ENCODE measurements at regions not wholly inside any gene's neighbourhood (a gene's known extent, or its start where the extent isn't known, plus 50 kb on each side); places are given as distances from the start of the nearest gene placed in this dataset.
"Not testable (repeated sequence)": the region's sequence is repeated elsewhere in the genome, so short reads cannot be mapped to it uniquely, and the experiment has no call there.

DNA sequence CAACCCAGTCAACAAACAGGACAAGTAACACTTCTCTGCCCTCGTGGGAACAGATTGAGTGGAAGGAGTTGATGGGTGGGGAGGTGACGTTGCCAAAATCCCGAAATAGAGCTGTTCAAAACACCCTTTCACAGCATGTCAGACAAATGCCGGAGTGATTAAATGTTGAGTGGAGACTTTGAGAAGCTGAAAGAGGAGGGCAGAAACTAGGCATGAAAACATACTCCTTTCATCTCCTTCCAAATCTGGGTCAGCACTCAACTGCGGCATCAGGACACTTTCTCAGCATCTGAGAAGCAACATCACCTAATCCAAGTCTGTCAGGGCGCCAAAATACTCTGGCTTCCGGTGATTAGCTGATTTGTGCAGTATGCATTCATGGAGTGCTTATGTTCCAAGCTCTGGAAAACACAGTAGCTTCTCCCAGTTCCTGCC lies 51.5 kb upstream of the MRI1 start:
- DNase-seq: no peak

DNA sequence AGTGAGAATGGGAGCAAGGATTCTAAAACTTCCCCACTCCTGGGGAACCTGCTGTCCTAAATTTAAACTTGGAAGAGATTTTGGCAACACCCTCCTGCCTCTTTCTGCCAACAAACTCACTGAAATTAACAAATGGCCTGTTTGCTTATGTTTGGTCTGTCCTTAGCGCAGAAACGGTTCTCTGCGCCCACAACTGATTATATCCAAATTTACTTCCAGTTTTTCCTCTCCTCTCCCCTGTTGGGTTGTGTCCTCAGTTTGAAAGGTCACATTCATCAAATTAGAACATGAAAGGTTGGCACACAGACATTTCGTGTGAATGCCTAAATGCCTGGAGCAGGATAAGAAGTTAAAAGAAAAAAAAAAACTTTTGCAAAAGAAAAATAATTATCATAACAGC lies 56.4 kb upstream of the MRI1 start:
- DNase-seq: no peak

DNA sequence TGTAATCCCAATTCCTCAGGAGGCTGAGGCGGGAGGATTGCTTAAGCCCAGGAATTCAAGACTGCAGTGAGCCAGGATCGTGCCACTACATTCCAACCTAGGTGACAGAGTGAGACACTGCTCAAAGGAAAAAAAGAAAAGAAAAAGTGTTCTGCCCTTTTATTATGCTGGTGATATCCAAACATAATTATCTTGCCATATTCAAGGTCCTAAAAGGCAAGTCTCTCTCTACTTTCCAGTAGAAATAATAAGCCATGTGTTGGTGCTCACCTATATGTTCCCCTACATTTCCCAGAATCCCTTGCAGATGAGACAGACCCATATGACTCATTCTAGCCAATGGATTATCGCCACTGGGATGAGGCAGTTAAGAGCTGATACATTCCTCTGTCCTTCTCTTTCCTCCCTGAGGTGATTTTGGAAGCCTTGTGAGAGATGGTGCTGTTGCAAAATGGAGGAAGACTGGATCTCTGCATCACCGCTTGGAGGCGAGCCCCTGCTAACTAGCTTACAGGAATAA lies 58.3 kb upstream of the MRI1 start:
- no peak for DNase-seq

DNA sequence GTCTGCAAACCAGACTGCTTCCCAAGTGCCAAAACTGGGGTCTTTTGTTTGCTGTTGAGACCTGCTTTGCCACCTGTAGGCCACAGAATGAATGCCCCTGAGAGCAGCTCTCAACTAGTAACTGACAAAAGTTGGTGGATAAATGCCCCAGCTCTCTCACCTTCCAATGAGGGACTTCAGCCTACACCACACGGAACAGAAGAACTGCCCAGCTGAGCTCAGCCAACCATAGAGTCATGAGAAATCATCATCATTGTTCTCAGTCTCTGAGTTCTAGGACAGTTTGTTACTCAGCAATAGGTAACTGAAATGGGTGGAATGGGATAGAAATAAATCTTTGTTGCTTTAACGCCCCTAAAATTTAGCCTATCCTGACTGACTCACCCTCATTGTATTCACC lies 59.1 kb upstream of the MRI1 start:
- no peak for DNase-seq

DNA sequence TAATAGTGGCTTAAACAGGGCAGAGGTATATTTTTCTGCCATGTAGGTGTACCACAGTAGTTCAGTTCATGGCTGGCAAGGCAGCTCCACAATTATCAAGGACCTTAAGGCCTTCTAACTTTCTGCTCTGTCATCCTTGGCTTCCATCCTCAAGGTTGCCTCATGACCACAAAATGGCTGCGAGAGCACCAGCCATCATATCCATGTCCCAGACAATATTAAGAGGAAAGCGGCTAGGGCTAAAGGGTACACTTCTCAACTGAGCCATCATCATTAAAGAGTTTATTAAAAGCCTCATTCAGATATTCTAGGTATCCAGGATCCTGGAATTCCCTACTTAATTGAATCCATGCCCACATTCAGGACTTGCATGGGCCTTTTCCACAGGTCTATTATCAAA lies 62.7 kb upstream of the MRI1 start:
- DNase-seq: no peak

DNA sequence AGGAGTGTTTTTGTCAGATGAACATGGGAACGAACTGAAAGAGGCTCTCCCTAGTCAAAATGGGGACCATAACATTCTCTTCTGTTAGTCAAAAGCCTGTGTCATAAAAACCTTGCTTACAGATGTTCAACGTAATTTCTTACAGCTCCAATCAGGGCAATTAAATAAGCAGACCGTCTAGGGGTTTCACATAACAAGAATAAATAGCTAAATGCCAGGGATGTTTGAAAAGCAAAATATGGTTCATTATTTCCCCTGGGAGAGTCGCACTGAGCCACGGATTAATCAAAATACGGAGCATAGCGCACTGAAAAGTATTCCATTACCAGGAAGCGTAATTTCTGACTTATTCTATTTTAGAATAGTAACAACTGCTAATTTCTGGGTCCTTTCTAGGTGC lies 63.7 kb upstream of the MRI1 start:
- no peak for DNase-seq

DNA sequence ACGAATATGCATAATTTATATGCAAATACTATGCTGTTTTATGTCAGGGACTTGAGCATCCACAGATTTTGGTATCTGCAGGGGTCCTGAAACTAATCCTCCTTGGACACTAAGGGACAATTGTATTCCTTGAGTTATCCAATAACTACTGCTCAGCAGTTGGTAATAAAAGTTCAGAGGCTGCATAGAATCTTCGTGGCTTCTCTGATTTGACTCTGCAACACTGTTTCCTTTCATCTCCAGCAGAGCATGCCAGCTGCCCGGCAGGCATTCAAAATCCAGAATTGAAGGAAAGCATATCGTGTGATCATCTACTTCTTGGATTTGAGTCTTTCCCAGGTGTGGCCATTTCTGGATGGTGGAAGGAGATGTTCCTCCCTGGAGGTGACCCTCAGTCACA lies 64.5 kb upstream of the MRI1 start:
- DNase-seq: no peak

DNA sequence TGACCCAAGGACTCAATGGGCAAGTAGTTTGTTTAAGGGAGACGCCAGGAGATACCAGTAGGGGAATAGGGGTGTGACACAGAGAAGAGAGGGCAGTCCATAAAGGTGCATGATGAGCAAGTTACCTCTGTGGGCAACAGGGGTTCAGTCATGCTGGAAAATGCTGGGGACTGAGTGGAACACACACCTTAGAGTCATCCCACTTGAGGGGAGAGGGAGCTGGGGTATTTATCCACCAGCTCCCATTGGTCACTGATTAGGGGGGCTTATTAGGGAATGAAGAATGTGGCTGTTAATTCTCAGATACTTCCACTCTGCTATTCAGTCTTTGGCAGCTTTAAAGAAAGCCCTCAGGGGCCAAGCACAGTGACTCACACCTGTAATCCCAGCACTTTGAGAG lies 67.5 kb upstream of the MRI1 start:
- no peak for DNase-seq

DNA sequence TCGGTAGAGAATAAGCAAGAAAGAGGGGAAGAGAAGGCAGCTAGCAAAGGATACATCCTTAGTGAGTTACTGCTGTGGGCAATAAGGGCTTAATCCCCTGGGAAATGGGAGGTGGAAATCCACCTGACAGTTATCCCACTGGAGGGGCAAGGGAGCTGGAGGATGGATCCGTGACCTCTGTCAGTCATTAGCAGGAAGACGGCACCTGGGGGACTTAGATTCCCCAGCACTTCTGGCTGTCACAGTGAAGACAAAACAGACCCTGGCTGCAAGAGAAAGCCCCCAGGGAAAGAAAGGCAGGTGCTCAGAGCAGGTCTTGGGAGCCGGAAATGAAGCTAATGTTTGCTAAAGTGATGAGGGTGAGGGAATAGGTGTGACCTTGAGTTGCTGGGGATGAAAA lies 70.4 kb upstream of the MRI1 start:
- DNase-seq: no peak

DNA sequence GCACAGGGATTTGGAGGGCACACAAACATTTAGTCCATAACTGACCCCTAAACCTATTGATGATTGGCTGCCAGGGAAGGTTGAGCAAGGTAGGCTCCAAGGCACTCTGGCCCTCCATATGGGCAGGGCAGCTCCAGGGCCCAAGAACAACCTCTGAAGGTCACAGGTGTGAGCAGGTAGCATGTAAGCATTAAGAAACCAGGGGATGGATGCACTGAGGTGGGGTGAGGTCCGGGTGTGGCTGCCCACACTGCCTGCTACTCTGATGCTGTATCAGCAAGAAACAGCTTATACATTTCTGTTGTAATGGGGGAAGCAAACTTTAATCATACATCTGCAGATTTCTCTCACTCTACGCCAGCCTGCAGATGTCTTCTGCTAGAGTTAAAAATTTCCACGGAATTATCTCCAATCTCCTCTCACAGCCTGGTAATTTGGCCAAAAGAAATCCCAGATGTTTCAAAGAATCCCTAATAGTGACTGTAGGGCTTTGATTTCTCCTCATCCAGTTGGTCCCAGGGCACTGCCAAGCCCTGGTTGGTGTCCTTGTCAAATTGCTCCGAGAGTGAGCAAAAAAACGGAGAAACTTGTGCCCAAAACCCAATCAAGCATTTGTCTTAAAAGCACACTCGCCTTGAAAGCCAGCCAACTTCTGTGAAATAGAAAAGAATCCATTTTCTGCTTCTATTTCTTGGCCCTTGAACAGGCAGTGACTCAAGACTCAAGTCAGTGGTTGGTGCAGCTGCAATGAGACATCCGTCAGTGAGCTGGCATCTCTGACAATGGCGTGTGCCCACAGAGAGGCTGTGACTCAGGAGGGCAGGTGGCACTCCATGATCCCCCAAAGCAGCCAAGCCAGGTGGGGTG lies 72.5 kb upstream of the MRI1 start:
- DNase-seq: no peak

DNA sequence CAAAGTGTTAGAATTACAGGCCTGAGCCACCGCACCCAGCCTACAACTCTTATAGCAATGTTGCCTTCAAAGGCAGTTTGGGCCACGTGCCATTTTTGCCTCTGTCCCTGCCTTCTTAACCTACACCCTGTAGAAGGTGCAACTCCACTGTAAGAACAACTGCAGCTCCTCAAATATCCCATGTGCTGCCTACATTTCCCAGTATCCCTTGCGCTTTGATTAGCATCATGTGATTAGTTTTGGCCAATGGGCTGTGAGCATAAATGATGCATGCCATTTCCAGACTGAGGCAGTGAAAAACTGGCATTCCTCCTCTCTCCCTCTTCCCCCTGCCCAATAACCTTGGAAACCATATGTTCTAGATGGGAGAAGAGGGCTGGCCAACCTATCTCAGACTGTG lies 75.2 kb upstream of the MRI1 start:
- no peak for DNase-seq

DNA sequence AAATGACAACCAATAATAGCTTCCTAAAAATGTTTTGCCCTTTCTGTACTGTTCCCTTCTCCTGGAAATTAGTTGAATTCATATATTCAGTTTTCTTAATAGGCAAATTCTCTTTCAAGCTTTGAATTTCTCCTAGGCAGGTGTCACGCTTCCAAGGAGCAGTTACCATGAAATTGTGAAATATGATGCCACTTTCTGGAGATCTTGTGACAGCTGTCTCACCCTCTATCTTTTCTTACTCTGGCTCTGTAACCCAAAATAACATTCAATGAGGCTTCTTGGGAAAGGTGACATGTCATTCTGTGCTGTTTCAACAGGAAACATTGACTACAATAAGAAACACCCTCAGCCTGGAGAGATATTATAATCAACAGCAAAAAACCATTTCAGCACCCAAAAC lies 80.3 kb upstream of the MRI1 start:
- no peak for DNase-seq

DNA sequence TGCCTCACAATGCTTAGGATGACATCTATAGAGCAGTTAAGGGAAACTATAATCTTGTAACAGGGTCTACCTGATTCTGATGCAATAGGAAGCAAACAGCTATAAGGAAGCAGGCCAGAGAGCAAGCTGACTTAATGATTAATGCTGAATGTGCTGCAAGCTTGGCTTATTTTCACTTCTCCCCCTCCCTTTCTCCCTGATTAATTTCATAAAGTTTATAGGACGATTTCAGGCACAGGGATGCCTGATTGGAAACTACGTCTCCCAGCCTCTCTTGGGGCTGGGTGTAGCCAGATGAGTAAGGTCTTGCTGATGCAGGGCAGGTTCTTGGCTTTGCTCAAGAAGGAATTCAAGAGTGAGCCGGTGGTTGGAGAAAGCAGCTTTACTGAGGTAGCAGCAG lies 82.8 kb upstream of the MRI1 start:
- DNase-seq: no peak

DNA sequence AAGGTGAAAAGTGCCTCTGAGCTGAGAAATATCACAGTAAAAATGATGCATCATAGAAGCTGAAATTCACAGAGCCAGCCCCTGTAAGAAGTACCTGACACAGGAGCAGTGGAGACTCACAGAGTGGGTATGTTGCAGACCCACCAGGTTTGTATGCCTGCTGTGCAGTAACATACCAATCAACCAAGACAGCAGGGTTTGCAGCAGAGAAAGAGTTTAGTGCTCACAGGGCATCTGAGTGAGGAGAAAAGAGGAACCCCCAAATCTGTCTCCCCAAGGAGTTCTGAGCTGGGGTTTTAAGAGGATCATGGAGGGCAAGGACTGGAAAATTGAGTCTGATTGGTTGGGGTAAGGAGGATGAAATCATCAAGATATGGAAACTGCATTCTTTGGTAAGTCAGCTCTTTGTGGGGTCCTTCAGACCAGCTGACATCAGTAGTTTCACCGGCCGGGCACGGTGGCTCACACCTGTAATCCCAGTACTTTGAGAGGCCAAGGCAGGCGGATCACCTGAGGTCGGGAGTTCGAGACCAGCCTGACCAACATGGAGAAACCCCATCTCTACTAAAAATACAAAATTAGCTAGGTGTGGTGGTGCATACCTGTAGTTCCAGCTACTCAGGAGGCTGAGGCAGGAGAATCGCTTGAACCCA lies 83.5 kb upstream of the MRI1 start:
- DNase-seq: not testable (repeated sequence)

DNA sequence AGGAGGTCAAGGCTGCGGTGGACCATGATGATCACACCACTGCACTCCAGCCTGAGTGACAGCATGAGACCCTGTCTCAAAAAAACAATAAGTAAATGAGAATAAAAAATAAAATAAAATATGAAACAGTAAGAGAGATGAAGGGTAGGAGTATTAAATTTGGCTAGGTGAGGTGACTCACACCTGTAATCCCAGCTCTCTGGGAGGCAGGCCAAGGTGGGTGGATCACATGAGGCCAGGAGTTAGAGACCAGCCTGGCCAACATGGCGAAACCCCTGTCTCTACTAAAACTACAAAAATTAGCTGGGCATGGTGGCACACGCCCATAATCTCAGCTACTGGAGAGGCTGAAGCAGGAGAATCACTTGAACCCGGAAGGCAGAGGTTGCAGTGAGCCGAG lies 87.4 kb upstream of the MRI1 start:
- DNase-seq: not testable (repeated sequence)

DNA sequence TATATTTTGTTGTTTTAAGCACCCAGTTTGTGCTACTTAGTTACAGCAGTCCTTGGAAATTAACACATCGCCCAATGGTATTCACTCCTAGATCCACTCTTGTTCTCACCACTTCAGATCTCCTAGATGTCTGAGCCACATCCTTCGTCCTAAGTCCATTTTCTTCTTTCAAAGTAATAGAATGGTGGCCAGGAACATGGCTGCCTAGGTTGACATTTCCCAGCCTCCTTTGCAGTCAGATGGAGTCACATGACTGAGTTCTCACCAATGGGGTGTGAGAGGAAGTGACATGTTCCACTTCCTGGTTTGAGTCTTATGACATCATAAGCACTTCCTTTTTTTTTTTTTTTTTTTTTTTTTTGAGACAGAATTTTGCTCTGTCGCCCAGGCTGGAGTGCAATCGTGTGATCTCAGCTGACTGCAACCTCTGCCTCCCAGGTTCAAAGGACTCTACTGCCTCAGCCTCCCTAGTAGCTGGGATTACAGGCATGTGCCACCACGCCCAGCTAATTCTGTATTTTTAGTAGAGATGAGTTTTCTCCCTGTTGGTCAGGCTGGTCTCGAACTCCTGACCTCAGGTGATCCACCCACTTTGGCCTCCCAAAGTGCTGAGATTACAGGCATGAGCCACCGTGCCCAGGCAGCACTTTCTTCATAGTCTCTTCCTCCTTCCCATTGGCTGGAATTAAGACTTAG lies 91.7 kb upstream of the MRI1 start:
- not testable (repeated sequence) for DNase-seq

DNA sequence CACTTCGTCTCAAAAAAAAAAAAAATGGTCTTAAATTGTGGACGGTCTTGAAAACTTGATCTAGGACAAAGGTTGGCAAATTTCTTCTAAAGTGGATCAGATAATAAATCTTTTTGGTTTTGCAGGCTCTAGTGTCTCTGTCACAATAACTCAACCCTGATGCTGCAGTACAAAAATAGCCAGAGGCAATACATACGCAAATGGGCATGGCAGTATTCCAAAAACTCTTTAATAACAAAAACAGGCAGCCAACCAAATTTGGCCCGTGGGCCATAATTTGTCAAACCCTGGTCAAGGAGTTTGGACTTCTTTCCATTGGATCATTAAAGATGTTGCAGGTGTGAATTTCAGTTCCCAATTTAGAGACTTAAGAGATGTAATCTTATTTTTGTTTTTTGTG lies 93.5 kb upstream of the MRI1 start:
- no peak for DNase-seq

DNA sequence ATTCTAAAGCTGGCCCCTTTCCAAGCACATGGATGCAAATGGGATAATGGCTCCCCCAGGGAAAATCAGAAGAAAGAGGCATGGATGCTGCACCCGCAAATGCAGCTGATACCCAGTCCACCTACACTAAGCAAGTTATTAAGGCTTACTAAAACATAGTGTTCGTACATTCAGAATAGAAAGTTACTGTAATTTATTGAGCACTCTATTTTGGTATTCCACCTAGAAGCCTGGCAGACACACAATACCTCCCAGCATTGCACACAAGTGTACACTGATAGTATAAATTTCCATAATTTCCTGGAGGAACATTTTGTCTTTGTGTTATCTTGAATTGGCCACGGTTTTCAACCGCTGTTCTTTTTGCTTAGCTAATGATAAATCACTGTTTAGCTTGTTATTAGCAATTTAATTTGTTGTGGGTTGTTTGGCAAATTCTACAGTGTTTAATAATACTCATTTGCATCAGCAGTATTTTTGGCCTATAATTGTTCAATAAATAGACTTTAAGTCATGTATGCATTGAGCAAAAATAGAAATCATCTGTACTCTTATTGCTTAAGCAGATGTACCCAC lies 94.5 kb upstream of the MRI1 start:
- DNase-seq: no peak

DNA sequence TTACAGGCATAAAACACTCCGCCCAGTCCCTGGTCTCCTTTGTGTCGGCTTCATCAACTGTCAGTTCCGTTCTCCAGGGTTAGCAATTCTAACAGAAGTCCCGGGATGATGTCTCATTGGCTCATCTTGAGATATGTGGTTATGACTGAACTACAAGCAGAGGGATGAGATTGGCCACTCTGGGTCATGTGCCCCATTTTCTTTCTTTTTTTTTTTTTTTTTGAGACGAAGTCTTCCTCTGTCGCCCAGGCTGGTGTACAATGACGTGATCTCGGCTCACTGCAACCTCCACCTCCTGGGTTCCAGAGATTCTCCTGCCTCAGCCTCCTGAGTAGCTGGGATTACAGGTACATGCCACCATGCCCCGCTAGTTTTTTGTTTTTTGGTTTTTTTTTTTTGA lies 95.4 kb upstream of the MRI1 start:
- DNase-seq: no peak

DNA sequence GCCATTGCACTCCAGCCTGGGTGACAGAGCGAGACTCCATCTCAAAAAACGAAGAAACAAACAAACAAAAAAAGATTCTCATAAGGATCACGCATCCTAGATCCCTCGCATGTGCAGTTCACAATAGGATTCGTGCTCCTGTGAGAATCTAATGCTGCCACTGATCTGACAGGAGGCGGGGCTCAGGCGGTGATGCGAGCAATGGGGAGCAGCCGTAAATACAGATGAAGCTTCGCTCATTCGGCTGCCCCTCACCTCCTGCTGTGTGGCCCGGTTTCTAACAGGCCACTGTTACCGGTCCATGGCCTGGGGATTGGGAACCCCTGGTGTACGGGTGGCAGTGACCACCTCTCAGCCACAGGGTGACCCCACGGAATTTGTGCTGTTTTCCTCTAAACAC lies 98.2 kb upstream of the MRI1 start:
- no peak for DNase-seq

DNA sequence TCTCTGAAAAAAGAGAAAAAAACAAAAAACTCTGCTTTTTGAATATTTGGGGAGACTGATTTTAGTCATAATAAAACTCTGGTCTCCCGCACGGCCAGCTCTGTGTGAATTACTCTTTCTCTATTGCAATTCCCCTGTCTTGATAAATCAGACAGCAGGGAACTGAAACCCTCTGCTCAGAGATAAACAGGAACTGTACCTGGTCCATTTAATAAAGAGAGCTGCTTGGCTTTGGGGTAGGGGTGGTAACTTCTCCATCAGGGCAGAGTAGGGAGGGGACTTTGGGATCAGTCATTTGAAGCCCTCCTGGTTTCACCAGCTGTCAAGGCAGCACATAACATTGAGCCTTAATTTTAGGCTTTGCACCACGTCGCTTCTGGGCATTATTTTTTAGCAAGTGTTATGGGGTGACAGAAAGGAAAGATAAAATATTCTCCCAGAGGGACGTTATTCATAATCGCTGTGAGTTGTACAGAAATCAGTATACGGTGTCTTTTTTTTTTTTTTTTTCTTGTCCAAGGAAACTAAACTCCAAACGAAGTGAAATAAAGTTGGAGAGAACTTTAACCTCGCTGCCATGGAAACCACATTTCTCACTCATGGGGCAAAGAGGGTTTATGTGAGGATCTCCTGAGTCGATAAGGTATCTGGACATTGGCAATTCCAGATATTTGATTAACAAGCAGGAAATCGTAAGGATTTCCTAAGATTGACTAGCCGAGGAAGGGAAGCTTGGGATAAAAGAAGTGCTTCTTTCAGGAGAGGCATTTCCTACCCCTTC lies 99.0 kb upstream of the MRI1 start:
- DNase-seq: no peak

DNA sequence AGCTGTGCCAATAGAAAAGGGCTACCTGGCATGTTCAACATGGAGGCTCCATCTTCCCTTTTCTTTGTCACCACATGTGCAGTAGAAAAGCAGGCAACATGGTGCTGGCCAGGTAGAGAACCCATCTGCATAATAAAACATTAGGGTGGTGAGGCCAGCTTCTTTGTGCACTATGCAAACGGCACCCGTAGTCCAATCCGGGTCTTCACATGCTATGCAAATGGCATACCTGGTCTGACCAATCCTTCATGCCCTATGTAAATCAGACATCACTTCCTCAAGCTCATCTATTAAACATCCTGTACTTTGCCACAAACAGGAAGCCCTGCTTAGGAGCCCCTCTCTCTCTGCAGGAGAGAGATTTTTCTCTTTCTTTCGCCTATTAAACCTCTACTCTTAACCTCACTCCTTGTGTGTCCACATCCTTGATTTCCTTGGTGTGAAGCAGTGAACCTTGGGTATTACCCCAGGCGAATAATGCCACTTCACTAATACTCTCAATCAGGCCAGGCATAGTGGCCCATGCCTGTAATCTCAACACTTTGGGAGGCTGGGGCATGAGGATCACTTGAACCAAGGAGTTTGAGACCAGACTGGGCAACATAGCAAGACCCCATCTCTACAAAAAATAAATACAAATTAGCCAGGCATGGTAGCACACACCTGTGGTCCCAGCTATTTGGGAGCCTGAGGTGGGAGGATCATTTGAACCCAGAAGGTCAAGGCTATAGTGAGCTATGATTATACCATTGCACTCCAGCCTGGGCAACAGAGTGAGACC lies 111.3 kb upstream of the MRI1 start:
- no peak for DNase-seq
